Dedifferentiated amniotic fluid mesenchymal stem cell (primary cell): ENCODE measurements at regions not wholly inside any gene's neighbourhood (a gene's known extent, or its start where the extent isn't known, plus 50 kb on each side); places are given as distances from the start of the nearest gene placed in this dataset.
"Not testable (repeated sequence)": the region's sequence is repeated elsewhere in the genome, so short reads cannot be mapped to it uniquely, and the experiment has no call there.

Experiments used
- DNase-seq: peaks from one replicate; pipeline ENCODE4 v3.0.0-alpha.2; 2016; ENCODE audit errors: extremely low spot score

DNA sequence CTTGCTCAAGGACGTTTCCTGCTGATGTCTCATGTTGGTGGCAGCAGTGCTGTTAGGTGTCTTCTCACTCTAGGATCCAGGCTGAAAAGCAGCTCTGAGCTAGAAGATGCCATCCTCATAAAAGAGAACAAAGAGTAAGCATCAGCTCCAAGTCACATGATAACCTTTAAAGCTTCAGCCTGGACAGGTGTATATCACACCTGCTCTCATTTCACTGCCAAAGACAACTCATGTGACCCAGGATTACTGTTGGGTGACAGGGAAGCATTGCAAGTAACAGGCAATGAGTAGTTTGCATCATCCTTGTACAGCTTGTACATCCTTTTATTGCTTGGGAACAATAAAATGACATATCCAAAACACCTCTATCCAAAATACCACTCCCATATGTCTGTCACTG, 423.4 kb upstream of the DPP6 start:
- DNase-seq, result no peak

DNA sequence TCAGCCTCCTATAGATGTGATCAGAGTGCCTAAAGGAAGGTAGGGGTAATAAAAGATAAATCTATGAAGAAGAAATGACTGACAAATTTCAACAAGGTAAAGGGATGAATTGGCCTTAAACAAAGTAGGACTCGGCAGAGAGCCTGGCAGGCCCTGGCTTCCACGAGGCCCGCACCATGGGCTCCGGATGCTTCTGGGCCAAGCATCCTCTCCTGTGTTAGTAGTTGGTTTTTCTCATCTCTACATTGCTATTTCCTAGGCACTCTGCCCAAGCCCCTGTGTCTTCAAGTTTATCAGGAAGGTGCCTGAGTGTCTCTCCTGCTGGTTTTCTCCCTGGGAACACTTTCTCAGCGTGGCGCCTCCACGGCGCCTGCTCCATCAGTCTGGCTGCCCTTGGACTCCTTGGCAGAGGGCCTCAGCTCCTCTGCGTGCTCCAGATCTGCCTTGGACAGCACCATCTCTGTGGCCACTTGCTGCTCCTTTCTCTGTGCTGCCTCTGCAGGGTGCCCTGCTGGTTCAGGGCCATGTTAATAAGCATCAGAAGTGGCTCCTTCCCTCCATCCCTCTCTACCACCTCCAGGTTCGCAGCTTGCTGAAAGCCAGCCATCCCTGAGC, 413.3 kb upstream of the DPP6 start:
- DNase-seq, result no peak

DNA sequence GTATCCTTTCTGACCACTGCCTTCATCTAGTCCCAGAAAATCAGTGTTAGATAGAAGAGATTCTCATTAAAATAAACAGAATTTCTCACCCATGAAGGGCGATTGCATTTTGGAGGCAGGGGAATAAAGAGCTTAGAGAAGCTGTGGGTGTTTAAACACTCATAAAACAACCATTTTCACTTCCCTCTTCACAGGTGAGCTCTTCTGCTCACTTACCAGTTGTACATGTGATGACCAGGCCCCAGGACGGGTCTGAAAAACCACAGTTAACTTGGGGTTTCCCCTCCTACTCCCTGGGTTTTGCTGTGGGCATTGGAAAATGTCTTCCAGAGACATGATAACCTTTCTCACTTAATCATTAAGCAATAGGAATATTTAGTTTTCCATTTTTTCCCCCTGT, 411.6 kb upstream of the DPP6 start:
- DNase-seq, result no peak

DNA sequence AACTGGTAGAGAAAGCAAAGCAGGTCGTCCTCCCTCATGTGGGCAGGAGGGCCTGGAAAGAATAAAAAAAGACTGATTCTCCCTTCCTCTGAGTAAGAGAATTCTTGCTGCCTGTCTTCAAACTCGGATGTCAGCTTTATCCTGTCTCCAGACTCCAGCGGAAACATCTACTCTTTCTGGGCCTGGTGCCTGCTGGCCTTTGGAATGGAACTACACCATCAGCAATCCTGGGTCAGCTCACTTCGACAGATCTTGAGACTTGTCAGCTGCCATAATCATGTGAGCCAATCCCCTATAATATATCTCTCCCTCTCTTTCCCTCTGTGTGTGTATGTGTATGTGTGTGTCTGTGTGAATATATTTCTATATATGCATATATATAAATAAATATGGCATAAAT, 411.0 kb upstream of the DPP6 start:
- no peak for DNase-seq

DNA sequence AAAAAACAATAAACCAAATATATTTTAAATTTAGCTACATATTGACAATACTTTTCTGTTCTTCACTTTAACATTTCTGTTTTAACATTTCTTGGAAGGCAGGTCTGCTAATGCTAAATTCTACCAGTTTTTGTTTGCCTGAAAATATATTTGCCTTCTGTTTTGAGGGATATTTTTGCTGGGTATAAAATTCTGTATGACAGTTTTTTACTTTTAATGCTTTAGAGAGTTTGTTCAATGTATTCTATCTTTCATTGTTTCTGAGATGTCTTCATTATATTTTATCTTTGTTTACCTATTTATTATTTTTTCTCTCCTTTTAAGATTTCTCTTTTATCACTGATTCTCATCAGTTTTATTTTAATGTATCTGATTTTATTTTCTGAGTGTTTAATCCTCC, 409.2 kb upstream of the DPP6 start:
- no peak for DNase-seq

DNA sequence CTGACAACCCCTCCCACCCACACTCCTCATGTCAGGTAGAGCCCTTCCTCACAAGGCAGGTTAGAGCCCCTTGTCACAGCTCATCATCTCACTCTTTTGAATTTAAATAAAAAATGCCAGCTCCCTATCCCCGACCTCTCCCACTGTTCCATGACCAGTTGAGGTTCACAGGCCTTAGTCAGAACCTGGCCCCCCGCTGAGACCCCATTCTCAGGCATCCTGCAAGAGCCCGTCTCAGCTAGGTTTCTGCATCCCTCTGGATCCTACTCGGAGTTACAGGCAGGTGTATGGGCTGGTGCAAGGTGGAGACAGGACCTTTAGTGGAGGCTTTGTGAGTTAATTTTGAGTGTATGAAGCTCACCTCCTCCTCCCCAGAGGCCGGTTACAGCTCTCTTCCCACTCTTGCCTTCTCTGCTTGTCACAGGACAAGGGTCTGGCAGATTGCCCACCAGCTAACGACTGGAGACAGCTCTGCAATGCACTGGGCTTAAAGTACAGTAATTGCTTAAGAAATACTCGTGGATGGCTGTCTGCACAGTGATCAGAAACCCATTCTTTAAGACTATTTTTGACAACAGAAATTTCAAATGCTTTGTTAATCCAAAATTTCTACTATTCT, 394.9 kb upstream of the DPP6 start:
- no peak for DNase-seq

DNA sequence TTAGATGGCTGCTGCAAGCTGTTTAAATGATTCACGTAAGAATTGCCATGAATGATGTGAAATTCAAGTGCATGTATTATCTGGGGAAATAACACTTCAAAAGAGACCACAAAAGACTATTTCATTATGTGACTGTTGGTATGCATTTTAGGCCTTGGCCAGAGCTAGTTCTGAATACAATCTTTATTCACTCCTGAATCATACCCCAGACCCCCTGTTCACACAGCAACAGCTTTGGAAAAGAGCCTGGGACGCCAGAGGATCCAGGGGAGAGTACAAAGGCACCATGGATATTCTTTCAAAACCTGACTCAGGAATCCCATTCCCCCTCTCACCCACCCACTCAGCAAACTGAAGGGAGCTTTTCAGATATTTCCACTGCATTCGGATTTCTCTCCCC, 377.1 kb upstream of the DPP6 start:
- no peak for DNase-seq

DNA sequence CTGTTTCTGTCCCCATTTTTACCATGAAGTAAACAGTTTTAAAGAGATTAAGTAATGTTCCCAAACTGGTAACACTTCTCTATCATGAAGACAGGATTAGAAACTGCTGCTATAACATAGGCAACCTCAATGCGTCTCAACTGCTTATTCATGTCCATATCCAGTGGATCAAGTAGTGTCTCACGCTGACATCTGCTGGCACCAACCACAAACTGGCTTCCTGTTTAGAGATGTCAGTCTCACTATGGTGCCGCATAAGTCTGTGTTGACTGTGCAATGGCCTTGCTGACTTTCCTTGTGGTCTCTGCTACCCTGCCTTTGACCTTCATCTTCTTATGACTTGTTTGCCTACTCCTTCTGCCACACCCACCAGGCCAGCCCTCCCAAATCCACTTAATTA, 369.6 kb upstream of the DPP6 start:
- no peak for DNase-seq

DNA sequence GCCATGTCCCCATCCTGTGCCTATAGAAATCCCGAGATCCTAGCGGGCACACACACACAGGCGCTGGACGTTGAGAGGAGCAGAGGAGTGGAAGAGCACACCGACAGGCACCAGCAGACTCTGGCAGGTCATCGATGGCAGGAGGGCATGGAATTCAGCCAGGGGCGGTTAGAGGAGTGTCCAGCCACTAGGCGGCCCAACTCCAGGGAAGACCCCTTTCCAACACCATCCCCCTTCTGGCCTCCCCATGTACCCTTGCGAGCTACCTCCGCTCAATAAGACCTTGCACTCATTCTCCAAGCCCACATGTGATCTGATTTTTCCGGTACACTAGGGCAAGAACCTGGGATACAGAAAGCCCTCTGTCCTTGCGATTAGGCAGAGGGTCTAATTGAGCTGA, 356.0 kb upstream of the DPP6 start:
- DNase-seq, result no peak

DNA sequence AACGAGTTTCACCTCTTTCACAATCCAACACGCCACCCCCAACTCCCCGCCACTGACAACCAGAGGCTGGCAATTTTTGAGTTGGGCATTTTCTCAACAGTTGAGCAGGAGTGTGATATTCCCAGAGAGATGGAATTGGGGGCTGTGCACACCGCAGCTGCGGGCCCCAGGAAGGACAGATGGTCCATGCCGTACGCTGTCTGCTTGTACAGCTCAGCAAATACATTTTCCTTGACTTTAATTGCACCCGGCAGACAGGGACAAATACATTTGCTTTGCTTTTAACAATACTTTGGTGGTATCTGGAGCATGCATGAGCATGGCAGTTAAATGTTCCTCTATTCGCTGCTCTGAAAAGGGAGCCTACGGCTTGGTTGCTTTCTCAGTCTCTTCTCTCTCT, 354.2 kb upstream of the DPP6 start:
- no peak for DNase-seq

DNA sequence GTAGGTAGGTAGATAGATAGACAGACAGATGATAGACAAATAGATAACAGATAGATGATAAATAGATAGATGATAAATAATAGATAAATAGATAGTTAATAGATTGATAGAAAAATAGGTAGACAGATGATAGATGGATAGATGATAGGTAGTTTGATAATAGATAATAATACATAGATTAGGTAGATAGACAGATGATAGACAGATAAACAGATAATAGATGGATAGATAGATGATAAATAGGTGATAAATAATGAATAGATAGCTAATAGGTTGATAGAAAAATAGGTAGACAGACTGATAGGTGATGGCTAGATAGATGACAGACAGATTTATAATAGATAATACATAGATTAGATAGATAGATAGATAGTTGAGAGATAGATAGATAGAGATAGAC, 350.5 kb upstream of the DPP6 start:
- DNase-seq, result no peak

DNA sequence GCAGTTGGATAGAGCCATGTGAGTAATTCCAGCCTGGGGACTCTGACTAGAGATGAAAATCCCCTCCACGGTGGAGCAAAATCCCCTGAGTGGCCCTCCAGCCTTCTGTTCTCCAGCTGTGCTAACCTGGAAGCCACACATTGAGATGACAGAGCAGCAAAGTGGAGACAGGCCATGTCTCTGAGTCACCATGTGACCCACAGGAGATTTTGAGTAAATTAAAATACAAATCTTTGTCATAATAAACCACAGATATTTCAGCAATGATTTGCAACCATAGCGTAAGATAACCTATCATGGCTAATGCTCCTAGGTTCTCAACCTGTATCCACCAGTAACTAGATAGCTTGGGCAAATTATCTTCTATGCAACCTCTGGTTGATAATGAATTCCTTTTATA, 328.3 kb upstream of the DPP6 start:
- not testable (repeated sequence) for DNase-seq

DNA sequence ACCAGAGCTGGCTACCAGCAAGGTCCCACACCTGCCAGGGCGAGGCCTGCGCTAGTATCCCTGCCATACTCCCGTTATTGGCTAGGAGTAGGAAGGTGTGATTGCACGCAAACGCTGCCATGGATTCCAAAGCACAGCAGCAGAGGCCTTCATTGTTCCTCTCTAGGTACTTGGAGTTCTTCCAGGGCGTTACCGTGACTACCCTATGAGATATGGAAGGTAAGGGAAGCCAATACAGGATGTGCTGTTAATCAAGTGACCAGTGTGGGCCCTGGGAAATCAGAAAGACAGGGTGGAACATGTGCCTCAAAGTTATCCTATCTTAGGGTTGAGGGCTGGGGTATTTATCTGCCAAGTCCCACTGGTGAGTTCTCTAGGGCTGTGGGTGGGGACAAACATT, 320.7 kb upstream of the DPP6 start:
- not testable (repeated sequence) for DNase-seq

DNA sequence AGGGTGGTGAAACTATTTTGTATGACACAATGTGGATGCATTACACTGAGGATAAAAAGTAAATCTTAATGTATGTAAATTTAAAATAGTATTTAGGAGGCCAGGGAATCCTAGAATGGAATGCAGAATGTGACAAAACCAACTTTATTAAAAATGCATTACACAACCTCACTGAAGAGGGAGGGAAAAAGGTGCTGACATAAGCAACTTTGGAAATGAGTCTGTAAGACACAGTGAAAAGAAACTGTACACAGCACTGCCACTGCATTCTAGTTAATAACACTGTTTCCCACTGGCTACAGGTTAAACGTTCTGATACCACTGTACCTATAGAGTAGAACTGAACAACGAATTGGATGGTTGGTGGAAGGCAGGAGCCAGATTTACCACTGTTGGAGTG, 308.8 kb upstream of the DPP6 start:
- DNase-seq, result not testable (repeated sequence)

DNA sequence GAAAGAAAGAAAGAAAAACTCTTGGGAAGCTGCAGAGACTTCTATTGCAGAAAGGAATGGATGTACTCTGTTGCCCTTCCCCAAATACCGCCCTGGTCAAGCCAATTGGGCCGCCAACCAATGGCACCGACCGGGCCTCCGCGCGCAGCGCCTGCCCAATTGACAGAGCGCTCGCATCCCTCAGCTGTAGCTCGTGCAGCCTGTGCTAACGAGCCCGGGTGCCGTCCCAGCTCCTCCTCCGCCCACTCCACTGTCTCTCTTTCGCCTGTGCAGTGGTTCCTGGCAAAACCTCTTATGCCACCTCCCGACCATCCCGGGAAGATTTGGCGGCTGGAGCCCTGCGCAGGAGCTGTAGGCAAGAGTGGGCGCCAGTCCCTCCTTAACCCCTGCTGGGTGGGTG, 304.2 kb upstream of the DPP6 start:
- DNase-seq, result not testable (repeated sequence)

DNA sequence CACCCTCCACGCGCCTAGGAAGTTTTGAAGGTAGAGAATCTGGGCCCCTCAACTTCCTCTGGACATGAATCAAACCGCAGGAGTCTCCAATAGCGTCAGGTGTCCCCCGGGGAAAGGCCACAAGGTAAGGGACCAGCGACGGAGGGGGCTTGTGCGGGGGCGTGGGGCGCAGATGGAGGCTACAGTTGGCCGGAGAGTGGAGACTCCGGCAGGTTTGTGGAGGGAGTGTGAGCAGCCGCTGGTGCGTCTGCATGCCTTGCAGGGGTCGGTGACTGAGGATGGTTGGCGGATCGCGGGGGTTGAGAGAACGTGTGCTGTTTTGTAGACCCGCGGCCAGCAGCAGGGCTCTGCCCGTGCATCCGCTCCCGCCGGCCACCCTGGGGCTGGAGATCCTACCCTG, 303.3 kb upstream of the DPP6 start:
- not testable (repeated sequence) for DNase-seq

DNA sequence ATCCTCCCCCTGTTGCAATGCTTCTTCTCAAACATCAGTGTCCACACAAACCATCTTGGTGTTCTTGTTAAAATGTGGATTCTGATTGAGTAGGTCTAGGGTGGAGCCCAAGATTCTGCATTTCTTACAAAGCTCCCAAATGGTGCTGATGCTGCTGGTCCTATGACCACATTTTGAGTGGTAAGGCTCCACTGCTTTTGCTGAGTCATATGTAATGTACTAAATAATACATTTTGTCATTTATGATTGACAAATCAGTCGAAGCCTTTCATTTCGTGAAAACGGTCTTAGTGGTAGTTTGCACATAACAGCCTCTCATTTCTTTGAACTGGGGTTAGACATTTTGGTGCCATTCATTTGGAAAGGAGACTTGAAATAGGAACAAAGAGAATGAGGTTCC, 286.3 kb upstream of the DPP6 start:
- DNase-seq, result not testable (repeated sequence)

DNA sequence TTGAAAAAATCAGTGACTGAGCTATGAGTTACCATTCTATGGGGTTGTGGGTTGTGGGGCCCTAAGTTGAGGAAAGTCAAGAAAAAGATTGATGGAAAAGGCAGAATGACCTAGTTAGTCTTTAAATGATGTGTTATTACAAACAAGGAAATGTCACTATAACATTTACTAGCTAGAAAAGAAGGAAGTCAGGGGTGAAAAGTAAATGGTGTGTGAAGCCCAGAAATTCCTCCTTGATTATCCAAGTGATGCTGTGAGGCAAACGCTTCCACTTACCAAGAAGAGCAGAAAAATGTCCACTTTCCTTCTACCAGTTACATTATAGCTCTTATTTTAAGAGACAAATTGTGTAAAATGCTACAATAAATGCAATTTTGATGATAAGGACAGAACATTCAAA, 285.3 kb upstream of the DPP6 start:
- not testable (repeated sequence) for DNase-seq

DNA sequence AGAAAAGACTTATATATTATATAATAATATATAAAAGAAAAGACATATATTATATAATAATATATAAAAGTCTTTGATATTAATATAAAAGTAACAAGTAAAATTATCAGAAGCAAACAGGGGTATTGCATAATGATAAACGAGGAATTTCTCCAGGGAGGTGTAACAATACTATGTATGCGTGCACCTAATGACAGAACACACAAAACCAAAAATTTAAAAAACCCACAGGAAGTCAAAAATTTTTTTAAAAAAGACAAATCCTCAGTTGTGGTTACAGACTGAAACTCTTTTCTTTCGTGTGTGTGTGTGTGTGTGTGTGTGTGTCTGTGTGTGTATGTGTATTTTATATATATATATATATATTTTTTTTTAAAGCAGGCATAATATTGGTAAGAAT, 279.2 kb upstream of the DPP6 start:
- DNase-seq, result no peak

DNA sequence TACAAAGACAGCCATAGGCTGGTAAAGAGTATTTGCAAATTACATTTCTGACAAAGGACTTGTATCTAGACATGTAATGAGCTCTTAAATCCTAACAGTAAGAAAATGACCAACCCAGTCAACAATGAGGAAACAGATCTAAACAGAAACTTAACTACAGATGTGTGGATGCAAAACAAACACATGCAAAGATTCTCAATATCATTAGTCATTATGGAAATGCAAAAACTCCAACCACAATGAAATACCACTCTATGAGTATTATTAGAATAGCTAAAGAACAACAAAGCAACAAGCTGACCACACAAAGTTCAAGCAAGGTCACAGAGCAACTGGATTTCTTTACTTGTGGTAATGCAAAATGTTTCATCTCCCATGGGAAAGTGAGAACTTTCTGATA, 275.3 kb upstream of the DPP6 start:
- not testable (repeated sequence) for DNase-seq

DNA sequence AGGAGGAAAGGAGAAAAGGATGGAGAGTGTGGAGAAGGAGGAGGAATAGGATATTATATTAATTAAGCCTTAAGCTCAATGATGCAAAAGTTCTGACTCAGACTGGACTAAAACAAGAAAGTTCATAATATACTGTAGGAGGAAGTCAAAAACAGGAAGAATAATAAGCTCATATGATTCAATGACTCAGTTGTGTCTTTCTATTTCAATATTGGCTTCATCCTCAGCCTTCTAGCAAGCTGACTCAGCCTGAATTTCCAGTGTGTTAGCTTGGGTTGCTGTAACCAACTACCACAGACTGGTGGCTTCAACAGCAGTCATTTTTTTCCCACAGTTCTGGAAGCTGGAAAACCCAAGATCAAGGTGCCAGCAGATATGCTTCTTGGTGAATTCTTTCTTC, 254.8 kb upstream of the DPP6 start:
- DNase-seq, result not testable (repeated sequence)

DNA sequence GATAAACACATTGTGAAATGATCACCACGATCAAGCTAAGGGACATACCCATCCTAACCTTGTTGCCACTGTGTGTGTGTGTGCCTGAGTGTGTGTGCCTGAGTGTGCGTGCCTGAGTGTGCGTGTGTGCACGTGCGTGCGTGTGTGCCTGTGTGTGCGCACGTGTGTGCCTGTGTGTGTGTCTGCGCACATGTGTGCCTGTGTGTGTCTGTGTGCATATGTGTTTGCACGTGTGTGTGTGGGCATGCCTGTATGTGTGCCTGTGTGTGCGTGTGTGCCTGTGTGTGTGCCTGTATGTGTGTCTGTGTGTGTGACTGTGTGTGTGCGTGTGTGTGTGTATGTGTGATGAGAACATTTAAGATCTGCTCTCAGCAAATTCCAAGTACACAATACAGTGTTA, 244.1 kb upstream of the DPP6 start:
- no peak for DNase-seq

DNA sequence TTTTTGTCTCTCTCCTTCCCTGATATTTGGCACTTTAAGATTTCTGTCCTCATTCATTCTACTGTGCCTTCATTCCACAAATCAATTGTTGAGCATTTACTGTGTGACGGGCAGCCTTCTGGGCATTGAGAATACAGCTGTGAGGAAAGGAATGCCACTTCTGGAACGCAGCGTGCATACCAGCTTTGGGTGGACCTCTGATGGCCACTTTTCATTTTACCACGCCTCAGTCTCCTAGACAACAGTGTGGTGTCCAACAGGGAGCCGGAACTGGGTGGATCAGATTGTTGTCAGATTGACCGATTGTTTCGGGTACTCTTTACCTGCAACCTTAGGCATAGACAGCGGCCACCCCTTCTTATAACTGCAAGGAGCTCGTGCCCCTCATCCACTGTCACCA, 222.7 kb upstream of the DPP6 start:
- DNase-seq, result no peak

DNA sequence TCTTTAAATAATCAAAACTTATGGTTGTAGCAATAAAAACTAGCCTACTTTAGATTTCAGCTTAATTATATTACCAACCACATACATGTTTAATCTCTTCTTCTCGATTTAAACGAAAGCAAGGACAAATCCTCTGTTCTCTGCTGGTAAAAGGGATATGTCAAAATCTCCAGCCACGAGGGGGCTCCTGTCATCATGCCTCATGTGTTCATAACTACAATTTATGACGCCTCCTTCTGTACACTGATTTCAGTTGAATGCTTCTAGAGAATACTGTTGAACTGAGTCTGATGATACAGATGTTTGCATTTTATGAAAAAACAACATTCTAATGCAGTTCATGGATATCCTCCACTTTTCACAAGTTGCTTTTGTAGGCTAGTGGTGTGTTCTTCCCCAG, 220.0 kb upstream of the DPP6 start:
- DNase-seq, result no peak
